Osteoblast (primary cell): ENCODE measurements at regions not wholly inside any gene's neighbourhood (a gene's known extent, or its start where the extent isn't known, plus 50 kb on each side); places are given as distances from the start of the nearest gene placed in this dataset.

Source experiments
- DNase-seq: peaks from one replicate; pipeline ENCODE4 v3.0.0; 2011; ENCODE audit warnings: low spot score, mixed read lengths; ENCODE audit not compliant: insufficient read length; ENCODE audit errors: missing footprints
- H2AFZ ChIP-seq: 2 replicates; pipeline ENCODE4 v1.6.0; 2011; ENCODE audit warnings: mild to moderate bottlenecking, low read length
- H3K27ac ChIP-seq: 2 replicates; pipeline ENCODE4 v1.5.1; 2011; ENCODE audit warnings: mild to moderate bottlenecking, low read depth, low read length, moderate library complexity
- H3K27me3 ChIP-seq: 2 replicates; pipeline ENCODE4 v1.6.0; 2012; ENCODE audit warnings: mild to moderate bottlenecking, control low read depth, inconsistent platforms, low read length, moderate library complexity; ENCODE audit not compliant: insufficient read depth
- H3K36me3 ChIP-seq: 2 replicates; pipeline ENCODE4 v1.5.1; 2011; ENCODE audit warnings: mild to moderate bottlenecking, low read length, control low read depth, moderate library complexity; ENCODE audit not compliant: insufficient read depth
- H3K4me1 ChIP-seq: 2 replicates; pipeline ENCODE4 v1.5.1; 2011; ENCODE audit warnings: mild to moderate bottlenecking, low read length, control low read depth, moderate library complexity; ENCODE audit not compliant: insufficient read depth
- H3K4me2 ChIP-seq: 2 replicates; pipeline ENCODE4 v1.6.0; 2011; ENCODE audit warnings: mild to moderate bottlenecking, low read length; ENCODE audit not compliant: insufficient read depth
- H3K4me3 ChIP-seq: fragments of 200-600 bp; sonication (generic); 3 replicates; pipeline ENCODE4 v1.5.1; 2012; ENCODE audit warnings: mild to moderate bottlenecking, low read length, inconsistent platforms; ENCODE audit not compliant: insufficient read depth
- H3K79me2 ChIP-seq: 2 replicates; pipeline ENCODE4 v1.6.0; 2012; ENCODE audit warnings: mild to moderate bottlenecking, low read length, control low read depth, inconsistent platforms; ENCODE audit not compliant: insufficient read depth
- H3K9me3 ChIP-seq: 2 replicates; pipeline ENCODE4 v1.5.1; 2011; ENCODE audit warnings: low read depth, low read length, control low read depth
- H4K20me1 ChIP-seq: 2 replicates; pipeline ENCODE4 v1.6.0; 2012; ENCODE audit warnings: mild to moderate bottlenecking, low read length, control low read depth; ENCODE audit not compliant: insufficient read depth
- CTCF ChIP-seq: IDR thresholded peaks from 2 replicates; pipeline ENCODE4 v1.5.1; 2011; ENCODE audit warnings: mild to moderate bottlenecking, low read depth, low read length, moderate library complexity; ENCODE audit errors: extremely low read depth

GRCh38 chr10:131630772-131631258 is 270.0 kb upstream of the PPP2R2D start:
- Histone ChIP-seq H3K79me2 (no peaks in the 10 kb centered on the region), H3K27ac (no peak overlapping the region), H3K36me3 (no peaks in the 10 kb centered on the region), H4K20me1 (no peaks in the 10 kb centered on the region), H3K4me1 (no peaks in the 10 kb centered on the region), H3K4me2 (no peak overlapping the region), H3K9me3 (no peaks in the 10 kb centered on the region), H3K4me3 (no peak overlapping the region), H3K27me3 (no peaks in the 10 kb centered on the region), H2AFZ (no peak overlapping the region)
- DNase-seq, result no peak
- no peak for TF ChIP-seq CTCF

- DNase-seq, result no peak
- no peak overlapping the region for H3K27ac ChIP-seq
- TF ChIP-seq CTCF, result no peak
- no peak overlapping the region for H3K4me2 ChIP-seq
- H3K4me3 ChIP-seq, result no peak overlapping the region
- H3K36me3 ChIP-seq, result no peaks in the 10 kb centered on the region
- no peaks in the 10 kb centered on the region for H3K4me1 ChIP-seq
- H2AFZ ChIP-seq, result no peak overlapping the region
- H3K9me3 ChIP-seq, result no peaks in the 10 kb centered on the region
- no peaks in the 10 kb centered on the region for H3K79me2 ChIP-seq
- H3K27me3 ChIP-seq, result no peaks in the 10 kb centered on the region
- no peaks in the 10 kb centered on the region for H4K20me1 ChIP-seq
Measured at GRCh38 chr10:131631619-131632018, 269.2 kb upstream of the PPP2R2D start.

- Histone ChIP-seq H3K36me3 (no peaks in the 10 kb centered on the region), H2AFZ (no peak overlapping the region), H3K79me2 (no peaks in the 10 kb centered on the region), H3K4me1 (no peaks in the 10 kb centered on the region), H3K27me3 (no peaks in the 10 kb centered on the region), H3K4me3 (no peak overlapping the region), H3K4me2 (no peak overlapping the region), H3K9me3 (no peaks in the 10 kb centered on the region), H4K20me1 (no peaks in the 10 kb centered on the region), H3K27ac (no peak overlapping the region)
- TF ChIP-seq CTCF, result no peak
- no peak for DNase-seq
Measured at GRCh38 chr10:131635564-131636015, 265.2 kb upstream of the PPP2R2D start.

GRCh38 chr10:131636116-131636515 is 264.7 kb upstream of the PPP2R2D start:
- Histone ChIP-seq H3K9me3 (no peaks in the 10 kb centered on the region), H4K20me1 (no peaks in the 10 kb centered on the region), H3K79me2 (no peaks in the 10 kb centered on the region), H3K36me3 (no peaks in the 10 kb centered on the region), H3K27ac (no peak overlapping the region), H3K4me2 (no peak overlapping the region), H2AFZ (no peak overlapping the region), H3K4me3 (no peak overlapping the region), H3K4me1 (no peaks in the 10 kb centered on the region), H3K27me3 (no peaks in the 10 kb centered on the region)
- TF ChIP-seq CTCF, result no peak
- DNase-seq, result no peak
